WERI-Rb-1 (cell line): ENCODE measurements at regions not wholly inside any gene's neighbourhood (a gene's known extent, or its start where the extent isn't known, plus 50 kb on each side); places are given as distances from the start of the nearest gene placed in this dataset.

ENCODE experiments used
- DNase-seq: peaks from one replicate; pipeline ENCODE4 v3.0.0-alpha.2; 2020
- H3K27ac ChIP-seq: fragments of 250-450 bp; sonication (Bioruptor Pico); 2 replicates; pipeline ENCODE4 v1.5.1; 2020; ENCODE audit warnings: mild to moderate bottlenecking, moderate library complexity
- H3K27me3 ChIP-seq: fragments of 250-450 bp; sonication (Bioruptor Pico); 2 replicates; pipeline ENCODE4 v1.5.1; 2021; ENCODE audit warnings: mild to moderate bottlenecking, low read depth, moderate library complexity; ENCODE audit not compliant: insufficient read depth, severe bottlenecking
- H3K36me3 ChIP-seq: fragments of 250-450 bp; sonication (Bioruptor Pico); 2 replicates; pipeline ENCODE4 v1.5.1; 2020; ENCODE audit warnings: mild to moderate bottlenecking, moderate library complexity
- H3K4me3 ChIP-seq: 2 replicates; pipeline ENCODE4 v1.5.1; 2011; ENCODE audit warnings: low read depth, mild to moderate bottlenecking, control low read depth, low read length
- H3K9me3 ChIP-seq: fragments of 250-450 bp; sonication (Bioruptor Pico); 2 replicates; pipeline ENCODE4 v1.5.1; 2021; ENCODE audit warnings: mild to moderate bottlenecking, moderate library complexity; ENCODE audit not compliant: severe bottlenecking
- CTCF ChIP-seq: IDR thresholded peaks from 2 replicates; pipeline ENCODE4 v1.5.1; 2011; ENCODE audit warnings: low read depth, mild to moderate bottlenecking, control low read depth, inconsistent platforms, low read length

DNA sequence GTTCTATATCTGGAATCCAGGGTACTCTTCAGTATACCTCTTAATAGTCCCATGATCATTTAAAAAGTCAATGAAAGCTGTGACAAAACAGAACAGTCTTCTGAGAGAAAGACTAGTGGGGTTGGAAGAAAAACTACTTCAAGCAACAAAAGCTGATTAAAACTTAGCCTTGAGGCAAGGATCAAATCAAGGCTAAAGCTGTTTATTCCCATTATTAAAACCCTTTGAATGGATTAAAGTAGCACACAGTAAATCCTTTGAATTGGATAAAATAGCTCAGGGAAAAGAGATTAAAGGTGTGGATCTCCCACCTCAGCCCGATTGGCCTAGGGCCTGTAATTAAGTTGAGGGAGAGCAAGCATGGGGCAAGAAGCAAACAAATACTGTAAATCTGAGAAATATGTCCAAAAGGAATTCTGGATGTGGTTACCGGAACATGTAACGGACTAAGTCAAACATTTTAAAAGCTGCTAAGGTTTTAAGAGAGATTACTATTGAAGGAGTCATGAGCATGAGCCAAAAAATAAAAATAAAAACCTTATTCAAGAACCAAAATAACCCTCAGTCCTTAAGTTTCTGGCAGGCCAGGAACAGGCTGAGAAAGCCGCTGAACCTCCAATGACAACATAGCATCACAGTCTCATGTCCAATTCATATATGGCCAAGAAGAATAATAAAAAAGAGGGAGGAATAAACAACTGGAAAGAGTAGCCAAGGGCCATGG is 257.3 kb upstream of the NEIL3 start:
- H3K27ac ChIP-seq: no peak overlapping the region
- TF ChIP-seq CTCF: no peak
- no peaks in the 10 kb centered on the region for H3K36me3 ChIP-seq
- H3K27me3 ChIP-seq: peaks cover 2% of the 10 kb centered on the region
- DNase-seq: peak; percentile 64
- no peaks in the 10 kb centered on the region for H3K9me3 ChIP-seq
- H3K4me3 ChIP-seq: peak overlapping the region; percentile 26; the same call in 1 of the 2 replicates

GRCh38 chr4:177057186-177057585 is 252.5 kb upstream of the NEIL3 start:
- TF ChIP-seq CTCF: no peak
- DNase-seq: no peak
- Histone ChIP-seq H3K27ac (no peak overlapping the region), H3K9me3 (no peaks in the 10 kb centered on the region), H3K27me3 (peaks cover 2% of the 10 kb centered on the region), H3K4me3 (no peak overlapping the region), H3K36me3 (no peaks in the 10 kb centered on the region)

DNA sequence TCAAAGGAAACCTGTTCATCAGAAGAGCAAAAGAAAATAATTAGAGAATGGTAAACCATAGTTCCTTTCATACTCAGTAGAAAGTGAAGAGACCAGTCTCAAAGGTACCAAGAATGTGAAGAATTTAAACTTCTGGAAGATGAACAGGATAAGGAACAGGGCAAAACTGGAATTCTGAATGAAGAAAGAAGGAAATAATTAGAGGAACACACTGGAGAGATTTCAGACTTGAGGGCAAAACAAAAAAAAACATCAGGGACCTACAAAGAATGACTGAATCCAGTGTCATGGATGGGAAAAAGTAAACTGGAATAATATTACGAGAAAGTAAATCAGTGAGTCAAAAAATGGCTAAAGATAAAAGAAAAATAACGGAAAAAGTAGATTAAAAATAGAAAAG is 245.6 kb upstream of the NEIL3 start:
- Histone ChIP-seq H3K9me3 (no peaks in the 10 kb centered on the region), H3K4me3 (no peak overlapping the region), H3K36me3 (no peaks in the 10 kb centered on the region), H3K27ac (no peak overlapping the region), H3K27me3 (peaks cover 6% of the 10 kb centered on the region)
- TF ChIP-seq CTCF: no peak
- DNase-seq: no peak

- TF ChIP-seq CTCF: peak; percentile 40
- Histone ChIP-seq H3K4me3 (no peak overlapping the region), H3K27me3 (peaks cover 6% of the 10 kb centered on the region), H3K9me3 (no peaks in the 10 kb centered on the region), H3K36me3 (no peaks in the 10 kb centered on the region), H3K27ac (no peak overlapping the region)
- no peak for DNase-seq
Measured at GRCh38 chr4:177064729-177065394, 244.8 kb upstream of the NEIL3 start.

DNA sequence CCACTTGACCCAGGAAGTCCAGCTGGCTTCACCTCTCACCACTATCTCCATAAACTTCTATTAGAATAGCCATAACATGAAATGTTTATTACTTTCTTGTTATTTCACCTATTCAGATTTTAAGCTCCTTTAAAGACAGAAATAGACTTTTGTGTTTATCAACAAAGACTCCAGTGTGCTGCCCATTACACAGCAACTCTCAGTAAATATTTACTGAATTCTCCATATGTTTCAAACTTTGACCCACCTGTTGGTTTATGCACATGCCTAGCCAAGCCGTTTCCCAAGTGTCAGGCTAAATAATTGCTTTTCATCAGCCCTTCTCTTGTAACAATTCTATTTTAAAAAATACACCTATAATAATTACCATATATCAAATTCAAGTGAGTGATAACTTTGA is 242.9 kb upstream of the NEIL3 start:
- peaks cover 8% of the 10 kb centered on the region for H3K27me3 ChIP-seq
- no peaks in the 10 kb centered on the region for H3K36me3 ChIP-seq
- no peaks in the 10 kb centered on the region for H3K9me3 ChIP-seq
- TF ChIP-seq CTCF: no peak
- no peak overlapping the region for H3K4me3 ChIP-seq
- DNase-seq: no peak
- H3K27ac ChIP-seq: no peak overlapping the region
